T-cell (primary cell): ENCODE measurements at regions not wholly inside any gene's neighbourhood (a gene's known extent, or its start where the extent isn't known, plus 50 kb on each side); places are given as distances from the start of the nearest gene placed in this dataset.

Experiments used
- ATAC-seq, 4 experiments: fragments of 200-7000 bp in 3 of 4; fragments of 150-1000 bp in 1 of 4; cut with Tn5 transposase; replicated peaks in 1 of 4; 1 replicate in 3 of 4; 2 replicates in 1 of 4; pipeline ENCODE4 v1.10.0; 2021; ENCODE audit warnings: moderate library complexity in 3 of 4, mild to moderate bottlenecking in 2 of 4, moderate number of reproducible peaks in 1 of 4
- CTCF ChIA-PET, 2 donors: fragments of 300-600 bp; sonication (Branson Sonifier 250); formaldehyde crosslinking; loops; one replicate each; lab custom pipeline; 2022; ENCODE audit warnings: antibody characterized with exemption in 2 of 2; lab: Charles Lee
- POLR2A ChIA-PET, 2 donors: fragments of 300-600 bp; sonication (Branson Sonifier 250); formaldehyde crosslinking; loops; one replicate each; lab custom pipeline; 2022; ENCODE audit warnings: antibody characterized with exemption in 2 of 2; lab: Charles Lee
- DNase-seq, 35 experiments: peaks; one replicate each; pipeline versions ENCODE4 v3.0.0 to v3.0.0-alpha.2; 2013 to 2023
- H3K27ac ChIP-seq: one replicate; pipeline ENCODE4 v1.5.1; 2013; ENCODE audit warnings: low read length
- H3K27me3 ChIP-seq, 2 experiments: replicated peaks in 1 of 2; 1 replicate in 1 of 2; 2 replicates in 1 of 2; pipeline versions ENCODE4 v1.6.1 to v1.7.0; 2013; ENCODE audit warnings: low read length in 1 of 2, mixed read lengths in 1 of 2; ENCODE audit not compliant: control insufficient read depth in 2 of 2, insufficient read depth in 2 of 2; ENCODE audit errors: extremely low read depth in 1 of 2
- H3K36me3 ChIP-seq, 2 donors: 1 replicate in 1 of 2; 2 replicates in 1 of 2; pipeline versions ENCODE4 v1.6.1 to v1.7.0; 2013; ENCODE audit warnings: low read length in 1 of 2; ENCODE audit not compliant: control insufficient read depth in 2 of 2, insufficient read depth in 1 of 2; ENCODE audit errors: extremely low read depth in 1 of 2
- H3K4me1 ChIP-seq, 2 experiments: 1 replicate in 1 of 2; 2 replicates in 1 of 2; pipeline versions ENCODE4 v1.6.1 to v1.7.0; 2013; ENCODE audit warnings: low read length in 2 of 2, mixed read lengths in 1 of 2; ENCODE audit not compliant: insufficient read depth in 2 of 2, control insufficient read depth in 1 of 2; ENCODE audit errors: extremely low read depth in 1 of 2
- H3K4me3 ChIP-seq, 2 donors: 1 replicate in 1 of 2; 2 replicates in 1 of 2; pipeline versions ENCODE4 v1.5.1 to v1.7.0; 2013; ENCODE audit warnings: mild to moderate bottlenecking in 2 of 2, low read length in 1 of 2, moderate library complexity in 1 of 2; ENCODE audit not compliant: control insufficient read depth in 1 of 2; ENCODE audit errors: extremely low read depth in 1 of 2
- H3K9me3 ChIP-seq: 2 replicates; pipeline ENCODE4 v1.7.0; 2013
- H3K27ac Mint-ChIP-seq, 2 donors: one replicate each; pipeline ENCODE4 v1.8.0; 2020 to 2021; ENCODE audit warnings: mild to moderate bottlenecking in 2 of 2, mixed read lengths in 2 of 2
- H3K27me3 Mint-ChIP-seq, 2 donors: one replicate each; pipeline ENCODE4 v1.8.0; 2021 to 2022; ENCODE audit warnings: mixed read lengths in 2 of 2
- H3K36me3 Mint-ChIP-seq: one replicate; pipeline ENCODE4 v1.8.0; 2021; ENCODE audit warnings: mixed read lengths
- H3K4me1 Mint-ChIP-seq, 3 donors: one replicate each; pipeline ENCODE4 v1.8.0; 2020 to 2022; ENCODE audit warnings: mixed read lengths in 3 of 3, mild to moderate bottlenecking in 1 of 3
- H3K4me3 Mint-ChIP-seq, 3 donors: one replicate each; pipeline ENCODE4 v1.8.0; 2020 to 2022; ENCODE audit warnings: mild to moderate bottlenecking in 3 of 3, mixed read lengths in 3 of 3, moderate library complexity in 3 of 3
- H3K9me3 Mint-ChIP-seq, 3 donors: one replicate each; pipeline ENCODE4 v1.8.0; 2020 to 2022; ENCODE audit warnings: mixed read lengths in 3 of 3
- WGBS: methylation state at CpG from one replicate; pipeline ENCODE4 v1.1.5; 2013; ENCODE audit warnings: missing lambda C conversion rate; ENCODE audit not compliant: insufficient coverage; 5-methylcytosine and 5-hydroxymethylcytosine counted together

GRCh38 chr13:62653371-62653770 is 1237.7 kb upstream of the PCDH20 start:
- ChIA-PET CTCF (no interaction called here), POLR2A (no interaction called here)
- Mint-ChIP-seq H3K27ac (no peak overlapping the region), H3K27me3 (no peaks in the 10 kb centered on the region), H3K4me3 (no peak overlapping the region), H3K9me3 (peaks cover 0 to 28% (median 11%) of the 10 kb centered on the region in 3 donors), H3K4me1 (no peaks in the 10 kb centered on the region), H3K36me3 (no peaks in the 10 kb centered on the region)
- Histone ChIP-seq H3K9me3 (no peaks in the 10 kb centered on the region), H3K27ac (no peak overlapping the region), H3K27me3 (no peaks in the 10 kb centered on the region), H3K4me1 (no peaks in the 10 kb centered on the region), H3K4me3 (no peak overlapping the region), H3K36me3 (no peaks in the 10 kb centered on the region)
- no peak for DNase-seq
- ATAC-seq = no peak

- WGBS = 100% methylated on average over 1 of the region's 2 CpGs
- peaks cover 3 to 23% (median 13%) of the 10 kb centered on the region in 3 donors for H3K9me3 Mint-ChIP-seq
These were observed 1228.3 kb upstream of the PCDH20 start for GRCh38 chr13:62643799-62644524.

GRCh38 chr13:62643007-62643483 is 1227.4 kb upstream of the PCDH20 start:
- H3K4me3 ChIP-seq = no peak overlapping the region
- Mint-ChIP-seq H3K4me1 (no peaks in the 10 kb centered on the region), H3K27me3 (no peaks in the 10 kb centered on the region), H3K9me3 (peaks cover 4 to 25% (median 13%) of the 10 kb centered on the region in 3 donors), H3K36me3 (no peaks in the 10 kb centered on the region), H3K4me3 (no peak overlapping the region), H3K27ac (no peak overlapping the region)
- DNase-seq = no peak
- H3K27ac ChIP-seq = no peak overlapping the region
- no peaks in the 10 kb centered on the region for H3K36me3 ChIP-seq
- ChIA-PET POLR2A (no interaction called here), CTCF (no interaction called here)
- ATAC-seq = no peak
- no peaks in the 10 kb centered on the region for H3K27me3 ChIP-seq
- WGBS = 66% methylated on average over 4 of the region's 4 CpGs
- H3K4me1 ChIP-seq = no peaks in the 10 kb centered on the region
- no peaks in the 10 kb centered on the region for H3K9me3 ChIP-seq

More at GRCh38 chr13:62643799-62644524, 1228.3 kb upstream of the PCDH20 start:
- no peak overlapping the region for H3K4me3 ChIP-seq
- Mint-ChIP-seq H3K36me3 (no peaks in the 10 kb centered on the region), H3K27ac (no peak overlapping the region), H3K27me3 (no peaks in the 10 kb centered on the region), H3K4me1 (no peaks in the 10 kb centered on the region), H3K4me3 (no peak overlapping the region)
- H3K4me1 ChIP-seq = no peaks in the 10 kb centered on the region
- DNase-seq (no peak), ATAC-seq (no peak)
- no peak overlapping the region for H3K27ac ChIP-seq
- H3K9me3 ChIP-seq = no peaks in the 10 kb centered on the region
- no peaks in the 10 kb centered on the region for H3K27me3 ChIP-seq
- H3K36me3 ChIP-seq = no peaks in the 10 kb centered on the region
- ChIA-PET CTCF (no interaction called here), POLR2A (no interaction called here)

GRCh38 chr13:62635161-62635560 is 1219.5 kb upstream of the PCDH20 start:
- Mint-ChIP-seq H3K27ac (no peak overlapping the region), H3K9me3 (peaks cover 7 to 16% (median 14%) of the 10 kb centered on the region in 3 donors), H3K4me3 (no peak overlapping the region), H3K27me3 (no peaks in the 10 kb centered on the region), H3K36me3 (no peaks in the 10 kb centered on the region), H3K4me1 (no peaks in the 10 kb centered on the region)
- H3K27ac ChIP-seq = no peak overlapping the region
- ChIA-PET CTCF (no interaction called here), POLR2A (no interaction called here)
- no peaks in the 10 kb centered on the region for H3K9me3 ChIP-seq
- H3K4me1 ChIP-seq = no peaks in the 10 kb centered on the region
- H3K4me3 ChIP-seq = no peak overlapping the region
- ATAC-seq = no peak
- DNase-seq = no peak
- H3K27me3 ChIP-seq = no peaks in the 10 kb centered on the region
- H3K36me3 ChIP-seq = no peaks in the 10 kb centered on the region

- POLR2A ChIA-PET = no interaction called here
- ATAC-seq (no peak), DNase-seq (no peak)
- Mint-ChIP-seq H3K36me3 (no peaks in the 10 kb centered on the region), H3K27me3 (no peaks in the 10 kb centered on the region), H3K4me1 (no peaks in the 10 kb centered on the region), H3K27ac (no peak overlapping the region), H3K4me3 (no peak overlapping the region), H3K9me3 (peaks cover 7 to 16% (median 14%) of the 10 kb centered on the region in 3 donors)
- CTCF ChIA-PET = no interaction called here
- Histone ChIP-seq H3K4me3 (no peak overlapping the region), H3K36me3 (no peaks in the 10 kb centered on the region), H3K4me1 (no peaks in the 10 kb centered on the region), H3K27me3 (no peaks in the 10 kb centered on the region), H3K9me3 (no peaks in the 10 kb centered on the region), H3K27ac (no peak overlapping the region)
- no CpG with 5 or more reads among the region's 1 CpG for WGBS
These were observed 1217.8 kb upstream of the PCDH20 start for GRCh38 chr13:62633448-62633847.

- Mint-ChIP-seq H3K9me3 (peaks cover 4 to 8% (median 5%) of the 10 kb centered on the region in 3 donors), H3K4me1 (no peaks in the 10 kb centered on the region), H3K36me3 (no peaks in the 10 kb centered on the region), H3K27ac (no peak overlapping the region), H3K4me3 (no peak overlapping the region), H3K27me3 (no peaks in the 10 kb centered on the region)
- ChIA-PET POLR2A (no interaction called here), CTCF (no interaction called here)
- Histone ChIP-seq H3K4me3 (no peak overlapping the region), H3K9me3 (no peaks in the 10 kb centered on the region), H3K36me3 (no peaks in the 10 kb centered on the region), H3K27ac (no peak overlapping the region), H3K27me3 (no peaks in the 10 kb centered on the region), H3K4me1 (no peaks in the 10 kb centered on the region)
- DNase-seq (no peak), ATAC-seq (no peak)
- WGBS = no CpG with 5 or more reads among the region's 2 CpGs
These were observed 1216.0 kb upstream of the PCDH20 start for GRCh38 chr13:62631619-62632018.

- H3K27ac ChIP-seq = no peak overlapping the region
- Mint-ChIP-seq H3K27me3 (no peaks in the 10 kb centered on the region), H3K36me3 (no peaks in the 10 kb centered on the region), H3K4me1 (no peaks in the 10 kb centered on the region), H3K27ac (no peak overlapping the region), H3K9me3 (peaks cover 3 to 8% (median 4%) of the 10 kb centered on the region in 3 donors), H3K4me3 (no peak overlapping the region)
- H3K4me3 ChIP-seq = no peak overlapping the region
- no peaks in the 10 kb centered on the region for H3K36me3 ChIP-seq
- ATAC-seq = no peak
- H3K27me3 ChIP-seq = no peaks in the 10 kb centered on the region
- no peak for DNase-seq
- CTCF ChIA-PET = no interaction called here
- H3K9me3 ChIP-seq = no peaks in the 10 kb centered on the region
- no peaks in the 10 kb centered on the region for H3K4me1 ChIP-seq
- POLR2A ChIA-PET = no interaction called here
These were observed 1215.5 kb upstream of the PCDH20 start for GRCh38 chr13:62631124-62631523.
